Spleen (tissue), 11 donors: ENCODE measurements at regions not wholly inside any gene's neighbourhood (a gene's known extent, or its start where the extent isn't known, plus 50 kb on each side); places are given as distances from the start of the nearest gene placed in this dataset.

Experiments
- DNase-seq: peaks from one replicate; pipeline ENCODE4 v3.0.0-alpha.2; 2020
- H3K27ac ChIP-seq, 8 donors: fragments of 200-600 bp; sonication (generic) in 7 of 8; 1 replicate in 4 of 8; 2 replicates in 4 of 8; pipeline versions ENCODE4 v1.5.0 to v1.8.0; 2016 to 2021; ENCODE audit warnings: inconsistent platforms in 4 of 8, mild to moderate bottlenecking in 4 of 8, moderate library complexity in 1 of 8
- H3K27me3 ChIP-seq, 7 donors: fragments of 200-600 bp; sonication (generic) in 6 of 7; replicated peaks in 1 of 7; 1 replicate in 4 of 7; 2 replicates in 3 of 7; pipeline versions ENCODE4 v1.5.0 to v1.8.0; 2016 to 2021; ENCODE audit warnings: inconsistent platforms in 3 of 7, mild to moderate bottlenecking in 1 of 7
- H3K36me3 ChIP-seq, 6 donors: fragments of 200-600 bp; sonication (generic) in 5 of 6; 1 replicate in 4 of 6; 2 replicates in 2 of 6; pipeline versions ENCODE4 v1.5.0 to v1.8.0; 2016 to 2021; ENCODE audit warnings: inconsistent platforms in 2 of 6
- H3K4me1 ChIP-seq, 6 donors: fragments of 200-600 bp; sonication (generic) in 5 of 6; 1 replicate in 3 of 6; 2 replicates in 3 of 6; pipeline versions ENCODE4 v1.5.0 to v1.8.0; 2016 to 2021; ENCODE audit warnings: inconsistent platforms in 3 of 6
- H3K4me3 ChIP-seq, 8 donors: fragments of 200-600 bp; sonication (generic) in 7 of 8; 1 replicate in 4 of 8; 2 replicates in 4 of 8; pipeline versions ENCODE4 v1.5.0 to v1.8.0; 2016 to 2021; ENCODE audit warnings: inconsistent platforms in 4 of 8, mild to moderate bottlenecking in 4 of 8, moderate library complexity in 2 of 8
- H3K9me3 ChIP-seq, 8 donors: fragments of 200-600 bp; sonication (generic) in 7 of 8; 1 replicate in 4 of 8; 2 replicates in 4 of 8; pipeline versions ENCODE4 v1.5.0 to v1.8.0; 2016 to 2021; ENCODE audit warnings: inconsistent platforms in 4 of 8
- CTCF ChIP-seq, 11 experiments: fragments of 200-600 bp in 7 of 11; fragments of 450-650 bp in 4 of 11; sonication (generic) in 4 of 11; IDR thresholded peaks in 8 of 11; conservative IDR thresholded peaks in 3 of 11; 1 replicate in 7 of 11; 2 replicates in 4 of 11; pipeline versions ENCODE4 v1.4.0 to v1.8.0; 2016 to 2021; ENCODE audit warnings: antibody characterized with exemption in 11 of 11, inconsistent platforms in 4 of 11, mild to moderate bottlenecking in 1 of 11
- POLR2A ChIP-seq, 3 donors: fragments of 450-650 bp; IDR thresholded peaks; one replicate each; pipeline ENCODE4 v1.5.1; 2017; ENCODE audit warnings: antibody characterized with exemption in 3 of 3, mild to moderate bottlenecking in 1 of 3
- POLR2AphosphoS5 ChIP-seq, 3 donors: sonication (generic); formaldehyde crosslinking; IDR thresholded peaks; one replicate each; pipeline ENCODE4 v1.5.1; 2017; ENCODE audit warnings: antibody characterized with exemption in 3 of 3
- whole genome bisulfite sequencing, 5 donors: extraction: QIAGEN DNeasy Blood & Tissue Kit in 3 of 5; methylation state at CpG; one replicate each; pipeline versions ENCODE4 v1.1.5 to v1.1.7; 2013 to 2018; 5-methylcytosine and 5-hydroxymethylcytosine counted together
- intact Hi-C: fragments of 100-400 bp; cut with DNase I; formaldehyde crosslinking; loops from one replicate; pipeline ENCODE4 v1.15.0; 2023; ENCODE audit warnings: low total_unique reads
- donor health status: healthy with polysubstance abuse.
- donor health status: DM: no; HTN: no; CAD: no; lungs with moderate emphysema.
- donor health status: DM: no; HTN: no; CAD: no.
- donor health status: Bipolar disorder and iron deficiency.
- donor health status: healthy.
- donor health status: DM: no; HTN: no; CAD: no.
- donor health status: DM: yes; HTN: yes; CAD: no.

- no peaks in the 10 kb centered on the region for H3K27me3 ChIP-seq
- DNase-seq, result no peak
- H3K36me3 ChIP-seq, result no peaks in the 10 kb centered on the region
- no peaks in the 10 kb centered on the region for H3K4me1 ChIP-seq
- 32 to 68% (median 46%) methylated on average over 2 of the region's 2 CpGs for WGBS, 5 donors
- intact Hi-C loops, result no loop called here
- no peak for TF ChIP-seq CTCF (IDR thresholded peaks at IDR 0.05 in 8 of 11, conservative IDR thresholded peaks at IDR 0.05 in 3 of 11)
- no peak for TF ChIP-seq POLR2A (IDR thresholded peaks at IDR 0.05)
- no peak for TF ChIP-seq POLR2AphosphoS5 (IDR thresholded peaks at IDR 0.05)
- no peak overlapping the region for H3K27ac ChIP-seq
- H3K9me3 ChIP-seq, result peaks cover 0 to 13% (median 5%) of the 10 kb centered on the region in 8 donors
- no peak overlapping the region for H3K4me3 ChIP-seq
Measured at GRCh38 chr16:62615526-62615925, 579.3 kb upstream of the CDH8 start.

- Histone ChIP-seq H3K27me3 (no peaks in the 10 kb centered on the region), H3K9me3 (peaks cover 0 to 18% (median 3%) of the 10 kb centered on the region in 8 donors), H3K4me1 (no peaks in the 10 kb centered on the region), H3K4me3 (no peak overlapping the region), H3K36me3 (no peaks in the 10 kb centered on the region), H3K27ac (no peak overlapping the region)
- DNase-seq, result no peak
- WGBS, 5 donors, result 29 to 43% (median 38%) methylated on average over 7 of the region's 7 CpGs
- intact Hi-C loops, result no loop called here
- TF ChIP-seq POLR2AphosphoS5 (IDR thresholded peaks at IDR 0.05) (no peak), CTCF (IDR thresholded peaks at IDR 0.05 in 8 of 11, conservative IDR thresholded peaks at IDR 0.05 in 3 of 11) (no peak), POLR2A (IDR thresholded peaks at IDR 0.05) (no peak)
Measured at GRCh38 chr16:62610291-62610690, 574.1 kb upstream of the CDH8 start.

- 57 to 84% (median 74%) methylated on average over 3 of the region's 3 CpGs for WGBS, 5 donors
- no peak for DNase-seq
Measured at GRCh38 chr16:62602790-62603189, 566.6 kb upstream of the CDH8 start.

GRCh38 chr16:62597875-62598274 lies 561.6 kb upstream of the CDH8 start:
- Histone ChIP-seq H3K4me3 (no peak overlapping the region), H3K4me1 (no peaks in the 10 kb centered on the region), H3K27ac (no peak overlapping the region), H3K9me3 (no peaks in the 10 kb centered on the region), H3K36me3 (no peaks in the 10 kb centered on the region), H3K27me3 (no peaks in the 10 kb centered on the region)
- no peak for DNase-seq
- TF ChIP-seq POLR2AphosphoS5 (IDR thresholded peaks at IDR 0.05) (no peak), CTCF (IDR thresholded peaks at IDR 0.05 in 8 of 11, conservative IDR thresholded peaks at IDR 0.05 in 3 of 11) (no peak), POLR2A (IDR thresholded peaks at IDR 0.05) (no peak)
- intact Hi-C loops, result no loop called here

More at GRCh38 chr16:62602790-62603189, 566.6 kb upstream of the CDH8 start:
- no peak overlapping the region for H3K4me3 ChIP-seq
- TF ChIP-seq CTCF (IDR thresholded peaks at IDR 0.05 in 8 of 11, conservative IDR thresholded peaks at IDR 0.05 in 3 of 11), result no peak
- TF ChIP-seq POLR2A (IDR thresholded peaks at IDR 0.05), result no peak
- TF ChIP-seq POLR2AphosphoS5 (IDR thresholded peaks at IDR 0.05), result no peak
- H3K36me3 ChIP-seq, result no peaks in the 10 kb centered on the region
- H3K27ac ChIP-seq, result no peak overlapping the region
- intact Hi-C loops, result no loop called here
- peaks cover 0 to 5% (median 0%) of the 10 kb centered on the region in 8 donors for H3K9me3 ChIP-seq
- no peaks in the 10 kb centered on the region for H3K27me3 ChIP-seq
- H3K4me1 ChIP-seq, result no peaks in the 10 kb centered on the region
